Panc1 (cell line): ENCODE measurements at regions not wholly inside any gene's neighbourhood (a gene's known extent, or its start where the extent isn't known, plus 50 kb on each side); places are given as distances from the start of the nearest gene placed in this dataset.

ENCODE experiments used
- ATAC-seq: fragments of 200-7000 bp; cut with Tn5 transposase; 2 replicates; pipeline ENCODE4 v1.9.1; 2020; ENCODE audit warnings: mild to moderate bottlenecking, moderate library complexity
- BruUV-seq: library from RNA; stranded (reverse); fragments of 400-500 nt; replicated peaks from 2 replicates; lab custom pipeline; 2021; lab: Mats Ljungman, UMichigan
- CTCF ChIA-PET: fragments of 300-600 bp; sonication (Branson Sonifier 250); formaldehyde crosslinking; loops from one replicate; lab custom pipeline; 2022; ENCODE audit warnings: antibody characterized with exemption; lab: Charles Lee
- POLR2A ChIA-PET: fragments of 300-600 bp; sonication (Branson Sonifier 250); formaldehyde crosslinking; loops from one replicate; lab custom pipeline; 2022; ENCODE audit warnings: antibody characterized with exemption; lab: Charles Lee
- DNase-seq: peaks from one replicate; pipeline ENCODE4 v3.0.0-alpha.2; 2010; ENCODE audit warnings: low read depth, low spot score
- H3K27ac ChIP-seq: 2 replicates; pipeline ENCODE4 v1.5.1; 2011; ENCODE audit warnings: mild to moderate bottlenecking, low read length, inconsistent platforms
- H3K27me3 ChIP-seq: fragments of 200-500 bp; sonication (Bioruptor generic); 2 replicates; pipeline ENCODE4 v1.6.0; 2014; ENCODE audit warnings: low read length, inconsistent platforms; ENCODE audit not compliant: control insufficient read depth, insufficient read depth
- H3K36me3 ChIP-seq: fragments of 200-500 bp; sonication (Bioruptor generic); 2 replicates; pipeline ENCODE4 v1.5.1; 2014; ENCODE audit warnings: inconsistent platforms, mild to moderate bottlenecking, low read length, moderate library complexity; ENCODE audit not compliant: control insufficient read depth, insufficient read depth
- H3K4me1 ChIP-seq: 2 replicates; pipeline ENCODE4 v1.5.1; 2011; ENCODE audit warnings: inconsistent platforms, mild to moderate bottlenecking, low read length, moderate library complexity; ENCODE audit not compliant: control insufficient read depth, insufficient read depth
- H3K4me3 ChIP-seq, 2 experiments: 2 replicates each; pipeline ENCODE4 v1.5.1; 2011 to 2012; ENCODE audit warnings: low read depth in 2 of 2, low read length in 2 of 2, mild to moderate bottlenecking in 2 of 2, inconsistent platforms in 1 of 2, moderate library complexity in 1 of 2
- H3K9me3 ChIP-seq: fragments of 200-500 bp; sonication (Bioruptor generic); 2 replicates; pipeline ENCODE4 v1.5.1; 2014; ENCODE audit warnings: low read depth, mild to moderate bottlenecking, inconsistent platforms, low read length, moderate library complexity; ENCODE audit not compliant: control insufficient read depth, insufficient read depth
- POLR2AphosphoS5 ChIP-seq: IDR thresholded peaks from 2 replicates; pipeline ENCODE4 v1.6.1; 2012; ENCODE audit warnings: mild to moderate bottlenecking, low read depth, low read length, moderate library complexity
- SIN3A ChIP-seq: IDR thresholded peaks from 2 replicates; pipeline ENCODE4 v1.6.1; 2012; ENCODE audit warnings: low read depth, mild to moderate bottlenecking, low read length, moderate library complexity, borderline replicate concordance; ENCODE audit not compliant: insufficient read depth
- TCF7L2 ChIP-seq: IDR thresholded peaks from 2 replicates; pipeline ENCODE4 v1.6.1; 2011; ENCODE audit warnings: mild to moderate bottlenecking, low read depth, low read length, inconsistent platforms
- in situ Hi-C: cut with HindIII; loops from 2 replicates; pipeline ENCODE4 v1.10.0; 2016; ENCODE audit warnings: low sequenced_read_pairs, low pct_unique_long_range_greater_than_20kb
- intact Hi-C: fragments of 100-400 bp; cut with micrococcal nuclease; formaldehyde crosslinking; loops from one replicate; pipeline ENCODE4 v1.10.0; 2022; ENCODE audit not compliant: unreplicated experiment
- TF ChIP-seq, protein P1 (sequence below): fragments of 450-650 bp; IDR thresholded peaks from 2 replicates; pipeline ENCODE4 v1.5.1; 2017; ENCODE audit warnings: mild to moderate bottlenecking
- TF ChIP-seq, protein P2 (sequence below), 2 experiments: IDR thresholded peaks; 2 replicates each; pipeline ENCODE4 v1.6.1; 2011 to 2012; ENCODE audit warnings: low read depth in 2 of 2, control low read depth in 1 of 2, low read length in 1 of 2, mild to moderate bottlenecking in 1 of 2, moderate library complexity in 1 of 2; ENCODE audit not compliant: insufficient read depth in 1 of 2

GRCh38 chr20:50321797-50322480 lies 131.3 kb downstream of the CEBPB start:
- no peaks in the 10 kb centered on the region for H3K36me3 ChIP-seq
- TF ChIP-seq SIN3A: no peak
- TF ChIP-seq, protein P1, sequence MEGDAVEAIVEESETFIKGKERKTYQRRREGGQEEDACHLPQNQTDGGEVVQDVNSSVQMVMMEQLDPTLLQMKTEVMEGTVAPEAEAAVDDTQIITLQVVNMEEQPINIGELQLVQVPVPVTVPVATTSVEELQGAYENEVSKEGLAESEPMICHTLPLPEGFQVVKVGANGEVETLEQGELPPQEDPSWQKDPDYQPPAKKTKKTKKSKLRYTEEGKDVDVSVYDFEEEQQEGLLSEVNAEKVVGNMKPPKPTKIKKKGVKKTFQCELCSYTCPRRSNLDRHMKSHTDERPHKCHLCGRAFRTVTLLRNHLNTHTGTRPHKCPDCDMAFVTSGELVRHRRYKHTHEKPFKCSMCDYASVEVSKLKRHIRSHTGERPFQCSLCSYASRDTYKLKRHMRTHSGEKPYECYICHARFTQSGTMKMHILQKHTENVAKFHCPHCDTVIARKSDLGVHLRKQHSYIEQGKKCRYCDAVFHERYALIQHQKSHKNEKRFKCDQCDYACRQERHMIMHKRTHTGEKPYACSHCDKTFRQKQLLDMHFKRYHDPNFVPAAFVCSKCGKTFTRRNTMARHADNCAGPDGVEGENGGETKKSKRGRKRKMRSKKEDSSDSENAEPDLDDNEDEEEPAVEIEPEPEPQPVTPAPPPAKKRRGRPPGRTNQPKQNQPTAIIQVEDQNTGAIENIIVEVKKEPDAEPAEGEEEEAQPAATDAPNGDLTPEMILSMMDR: no peak
- no peak for TF ChIP-seq POLR2AphosphoS5
- POLR2A ChIA-PET: no interaction called here
- no peak for DNase-seq
- no peak overlapping the region for H3K4me3 ChIP-seq
- H3K27ac ChIP-seq: no peak overlapping the region; the same call in 1 of the 2 replicates
- in situ Hi-C loops: loop anchor here (10.0 kb wide), 1 partner anchor 163 kb away; no protein-coding TSS in a partner anchor
- BruUV-seq: no TSS peak
- no peaks in the 10 kb centered on the region for H3K9me3 ChIP-seq
- peaks cover 7% of the 10 kb centered on the region for H3K4me1 ChIP-seq
- intact Hi-C loops: no loop called here
- H3K27me3 ChIP-seq: no peaks in the 10 kb centered on the region
- ATAC-seq: no peak
- CTCF ChIA-PET: no interaction called here

DNA sequence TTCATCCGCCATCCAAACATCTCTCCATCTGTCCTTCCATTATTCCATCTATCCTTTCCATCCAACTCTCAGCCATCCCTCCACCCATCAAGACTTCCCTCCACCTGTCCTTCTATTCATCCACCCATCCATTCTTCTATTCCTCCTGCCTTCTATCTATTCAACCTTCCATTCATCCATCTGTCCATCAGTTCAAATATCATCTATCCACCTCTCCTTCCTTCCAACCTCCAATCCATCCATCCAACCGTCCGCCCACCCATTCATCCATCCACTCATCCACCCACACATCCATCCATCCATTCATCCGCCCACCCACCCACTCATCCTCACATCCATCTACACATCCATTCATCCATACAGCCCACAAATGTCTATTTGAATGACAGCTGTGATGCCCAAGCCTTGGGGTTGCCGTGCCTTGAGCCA lies 132.1 kb downstream of the CEBPB start:
- H3K27ac ChIP-seq: no peak overlapping the region
- intact Hi-C loops (no loop called here), in situ Hi-C loops (loop anchor here (10.0 kb wide), 1 partner anchor 162 kb away; no protein-coding TSS in a partner anchor)
- TF ChIP-seq POLR2AphosphoS5: no peak
- TF ChIP-seq TCF7L2: no peak
- TF ChIP-seq, protein P1: no peak
- TF ChIP-seq, protein P2, sequence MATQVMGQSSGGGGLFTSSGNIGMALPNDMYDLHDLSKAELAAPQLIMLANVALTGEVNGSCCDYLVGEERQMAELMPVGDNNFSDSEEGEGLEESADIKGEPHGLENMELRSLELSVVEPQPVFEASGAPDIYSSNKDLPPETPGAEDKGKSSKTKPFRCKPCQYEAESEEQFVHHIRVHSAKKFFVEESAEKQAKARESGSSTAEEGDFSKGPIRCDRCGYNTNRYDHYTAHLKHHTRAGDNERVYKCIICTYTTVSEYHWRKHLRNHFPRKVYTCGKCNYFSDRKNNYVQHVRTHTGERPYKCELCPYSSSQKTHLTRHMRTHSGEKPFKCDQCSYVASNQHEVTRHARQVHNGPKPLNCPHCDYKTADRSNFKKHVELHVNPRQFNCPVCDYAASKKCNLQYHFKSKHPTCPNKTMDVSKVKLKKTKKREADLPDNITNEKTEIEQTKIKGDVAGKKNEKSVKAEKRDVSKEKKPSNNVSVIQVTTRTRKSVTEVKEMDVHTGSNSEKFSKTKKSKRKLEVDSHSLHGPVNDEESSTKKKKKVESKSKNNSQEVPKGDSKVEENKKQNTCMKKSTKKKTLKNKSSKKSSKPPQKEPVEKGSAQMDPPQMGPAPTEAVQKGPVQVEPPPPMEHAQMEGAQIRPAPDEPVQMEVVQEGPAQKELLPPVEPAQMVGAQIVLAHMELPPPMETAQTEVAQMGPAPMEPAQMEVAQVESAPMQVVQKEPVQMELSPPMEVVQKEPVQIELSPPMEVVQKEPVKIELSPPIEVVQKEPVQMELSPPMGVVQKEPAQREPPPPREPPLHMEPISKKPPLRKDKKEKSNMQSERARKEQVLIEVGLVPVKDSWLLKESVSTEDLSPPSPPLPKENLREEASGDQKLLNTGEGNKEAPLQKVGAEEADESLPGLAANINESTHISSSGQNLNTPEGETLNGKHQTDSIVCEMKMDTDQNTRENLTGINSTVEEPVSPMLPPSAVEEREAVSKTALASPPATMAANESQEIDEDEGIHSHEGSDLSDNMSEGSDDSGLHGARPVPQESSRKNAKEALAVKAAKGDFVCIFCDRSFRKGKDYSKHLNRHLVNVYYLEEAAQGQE (IDR thresholded peaks at IDR 0.05; ENCODE audit: insufficient read depth in 1 of 2, low read depth in 2 of 2, low read length in 1 of 2): no peak
- TF ChIP-seq SIN3A: no peak
- POLR2A ChIA-PET: no interaction called here
- H3K4me3 ChIP-seq: no peak overlapping the region
- BruUV-seq: no TSS peak
- no peaks in the 10 kb centered on the region for H3K36me3 ChIP-seq
- H3K27me3 ChIP-seq: no peaks in the 10 kb centered on the region
- ATAC-seq (no peak), DNase-seq (no peak)
- CTCF ChIA-PET: interaction anchor here (0.7 kb wide), 1 partner anchor 73 kb away, joined by 5 read pairs; no protein-coding TSS in a partner anchor
- peaks cover 7% of the 10 kb centered on the region for H3K4me1 ChIP-seq
- no peaks in the 10 kb centered on the region for H3K9me3 ChIP-seq
